HG02759 (cell line): ENCODE measurements at regions not wholly inside any gene's neighbourhood (a gene's known extent, or its start where the extent isn't known, plus 50 kb on each side); places are given as distances from the start of the nearest gene placed in this dataset.

Source experiments
- ATAC-seq: cut with Tn5 transposase; IDR thresholded peaks from one replicate; pipeline ENCODE4 v1.9.1; 2021; ENCODE audit warnings: mild to moderate bottlenecking, moderate library complexity; ENCODE audit not compliant: unreplicated experiment

- no peak for ATAC-seq
These were observed 1498.5 kb upstream of the TMEM132C start for GRCh38 chr12:126768517-126768916.

GRCh38 chr12:126770188-126770587, 1496.8 kb upstream of the TMEM132C start:
- ATAC-seq, result no peak

- ATAC-seq, result peak; percentile 83
These were observed 1494.7 kb upstream of the TMEM132C start for GRCh38 chr12:126772171-126772864.

GRCh38 chr12:126773012-126773411, 1494.0 kb upstream of the TMEM132C start:
- ATAC-seq, result no peak

GRCh38 chr12:126773491-126773890, 1493.5 kb upstream of the TMEM132C start:
- no peak for ATAC-seq

GRCh38 chr12:126776026-126776655, 1490.8 kb upstream of the TMEM132C start:
- no peak for ATAC-seq

- ATAC-seq, result no peak
These were observed 1486.6 kb upstream of the TMEM132C start for GRCh38 chr12:126780343-126780742.

GRCh38 chr12:126781593-126781992, 1485.4 kb upstream of the TMEM132C start:
- no peak for ATAC-seq

- no peak for ATAC-seq
These were observed 1484.9 kb upstream of the TMEM132C start for GRCh38 chr12:126782083-126782482.

- no peak for ATAC-seq
These were observed 1482.5 kb upstream of the TMEM132C start for GRCh38 chr12:126784328-126784921.

- ATAC-seq, result no peak
These were observed 1477.0 kb upstream of the TMEM132C start for GRCh38 chr12:126789963-126790362.

GRCh38 chr12:126791122-126791521, 1475.8 kb upstream of the TMEM132C start:
- no peak for ATAC-seq

GRCh38 chr12:126792411-126792810, 1474.6 kb upstream of the TMEM132C start:
- ATAC-seq, result no peak

GRCh38 chr12:126797525-126797924, 1469.4 kb upstream of the TMEM132C start:
- ATAC-seq, result no peak

- no peak for ATAC-seq
These were observed 1468.5 kb upstream of the TMEM132C start for GRCh38 chr12:126798449-126798848.

- no peak for ATAC-seq
These were observed 1459.6 kb upstream of the TMEM132C start for GRCh38 chr12:126807312-126807865.

GRCh38 chr12:126811391-126811790, 1455.6 kb upstream of the TMEM132C start:
- no peak for ATAC-seq

GRCh38 chr12:126819554-126819953, 1447.4 kb upstream of the TMEM132C start:
- no peak for ATAC-seq

GRCh38 chr12:126830778-126831680, 1435.9 kb upstream of the TMEM132C start:
- ATAC-seq, result no peak

GRCh38 chr12:126837697-126838096, 1429.3 kb upstream of the TMEM132C start:
- ATAC-seq, result no peak
